ENCODE measurements at regions not wholly inside any gene's neighbourhood (a gene's known extent, or its start where the extent isn't known, plus 50 kb on each side); places are given as distances from the start of the nearest gene placed in this dataset.

DNA sequence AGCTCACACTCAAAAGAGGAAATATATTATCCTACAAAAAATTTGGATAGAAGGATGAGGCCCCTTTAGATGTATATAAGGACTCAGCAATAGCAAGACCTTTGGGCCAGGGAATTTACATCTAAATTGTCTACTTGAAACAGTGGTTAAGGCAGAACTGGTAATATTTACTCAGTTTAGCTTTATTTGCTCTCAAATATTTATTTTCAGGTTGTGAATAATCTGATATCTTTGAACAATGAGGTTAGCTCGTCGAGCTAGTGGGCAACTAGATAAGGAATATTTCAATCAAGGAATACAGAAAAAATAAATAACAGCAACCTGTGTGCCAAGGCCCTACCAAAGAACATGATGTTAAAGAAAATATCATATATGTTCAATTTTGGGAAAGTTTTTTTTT is 966.3 kb downstream of the DTWD2 start:
- TF ChIP-seq, protein P1, sequence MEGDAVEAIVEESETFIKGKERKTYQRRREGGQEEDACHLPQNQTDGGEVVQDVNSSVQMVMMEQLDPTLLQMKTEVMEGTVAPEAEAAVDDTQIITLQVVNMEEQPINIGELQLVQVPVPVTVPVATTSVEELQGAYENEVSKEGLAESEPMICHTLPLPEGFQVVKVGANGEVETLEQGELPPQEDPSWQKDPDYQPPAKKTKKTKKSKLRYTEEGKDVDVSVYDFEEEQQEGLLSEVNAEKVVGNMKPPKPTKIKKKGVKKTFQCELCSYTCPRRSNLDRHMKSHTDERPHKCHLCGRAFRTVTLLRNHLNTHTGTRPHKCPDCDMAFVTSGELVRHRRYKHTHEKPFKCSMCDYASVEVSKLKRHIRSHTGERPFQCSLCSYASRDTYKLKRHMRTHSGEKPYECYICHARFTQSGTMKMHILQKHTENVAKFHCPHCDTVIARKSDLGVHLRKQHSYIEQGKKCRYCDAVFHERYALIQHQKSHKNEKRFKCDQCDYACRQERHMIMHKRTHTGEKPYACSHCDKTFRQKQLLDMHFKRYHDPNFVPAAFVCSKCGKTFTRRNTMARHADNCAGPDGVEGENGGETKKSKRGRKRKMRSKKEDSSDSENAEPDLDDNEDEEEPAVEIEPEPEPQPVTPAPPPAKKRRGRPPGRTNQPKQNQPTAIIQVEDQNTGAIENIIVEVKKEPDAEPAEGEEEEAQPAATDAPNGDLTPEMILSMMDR (IDR thresholded peaks at IDR 0.05), result no peak
- TF ChIP-seq POLR2A (IDR thresholded peaks at IDR 0.05), result no peak

Data from thyroid gland (tissue), 4 donors.